A549 (cell line): ENCODE measurements at regions not wholly inside any gene's neighbourhood (a gene's known extent, or its start where the extent isn't known, plus 50 kb on each side); places are given as distances from the start of the nearest gene placed in this dataset.

ENCODE experiments used
- ATAC-seq, 2 experiments: fragments of 200-7000 bp in 1 of 2; fragments of >200 bp in 1 of 2; cut with Nextera tagmentation in 1 of 2; cut with Tn5 transposase in 1 of 2; 3 replicates each; pipeline versions ENCODE4 v1.8.0 to v1.9.1; 2018 to 2020; ENCODE audit warnings: mild to moderate bottlenecking in 1 of 2, moderate library complexity in 1 of 2
- CTCF ChIA-PET: fragments of 300-600 bp; sonication (Branson Sonifier 250); formaldehyde crosslinking; extraction: SDS; loops from one replicate; lab custom pipeline; 2021; ENCODE audit warnings: antibody characterized with exemption, inconsistent platforms; lab: Yijun Ruan, JAX
- POLR2A ChIA-PET: fragments of 350-600 bp; formaldehyde crosslinking; extraction: SDS; loops from one replicate; lab custom pipeline; 2021; ENCODE audit warnings: antibody characterized with exemption, inconsistent platforms; lab: Yijun Ruan, JAX
- DNase-seq, 2 experiments: peaks; one replicate each; pipeline versions ENCODE4 v3.0.0 to v3.0.0-alpha.2; 2011 to 2016; ENCODE audit warnings: low read depth in 1 of 2, low spot score in 1 of 2
- FAIRE-seq: peaks from 2 replicates; lab custom pipeline; 2011; peaks lifted over from hg19 to GRCh38; lab: Jason Lieb, UNC
- H3K27ac ChIP-seq, 2 experiments: fragments of >200 bp; sonication (Bioruptor Twin); formaldehyde crosslinking; 3 replicates each; pipeline ENCODE4 v1.5.1; 2016 to 2017
- H3K4me1 ChIP-seq: fragments of >200 bp; sonication (Bioruptor Twin); formaldehyde crosslinking; 3 replicates; pipeline ENCODE4 v1.6.1; 2016
- H3K4me2 ChIP-seq: fragments of >200 bp; sonication (Bioruptor Twin); formaldehyde crosslinking; 3 replicates; pipeline ENCODE4 v1.6.1; 2016
- H3K4me3 ChIP-seq: fragments of >200 bp; sonication (Bioruptor Twin); formaldehyde crosslinking; 3 replicates; pipeline ENCODE4 v1.5.1; 2016
- H3K9me3 ChIP-seq: fragments of >200 bp; sonication (Bioruptor Twin); formaldehyde crosslinking; 3 replicates; pipeline ENCODE4 v1.6.1; 2016
- CEBPB ChIP-seq, 2 experiments: fragments of >200 bp in 1 of 2; sonication (Bioruptor Twin) in 1 of 2; formaldehyde crosslinking in 1 of 2; IDR thresholded peaks; 2 replicates each; pipeline ENCODE4 v1.6.1; 2012 to 2016
- CHD4 ChIP-seq: fragments of 200-600 bp; sonication (generic); IDR thresholded peaks from 2 replicates; pipeline ENCODE4 v1.6.1; 2016; ENCODE audit warnings: antibody characterized with exemption, mild to moderate bottlenecking, borderline replicate concordance
- E2F6 ChIP-seq: IDR thresholded peaks from 2 replicates; pipeline ENCODE4 v1.6.1; 2012; ENCODE audit warnings: low read depth, borderline replicate concordance
- EP300 ChIP-seq, 2 experiments: fragments of >200 bp; sonication (Bioruptor Twin); formaldehyde crosslinking; IDR thresholded peaks; 2 replicates in 1 of 2; 3 replicates in 1 of 2; pipeline ENCODE4 v1.6.1; 2016 to 2017
- ESRRA ChIP-seq: fragments of 150-350 bp; IDR thresholded peaks from 2 replicates; pipeline ENCODE4 v1.6.1; 2014; ENCODE audit warnings: mild to moderate bottlenecking, low read length, borderline replicate concordance
- FOSB ChIP-seq: fragments of 250-450 bp; sonication (Bioruptor Pico); IDR thresholded peaks from 2 replicates; pipeline ENCODE4 v1.5.0; 2020; ENCODE audit warnings: mild to moderate bottlenecking, moderate library complexity
- HDAC2 ChIP-seq: fragments of 200-600 bp; sonication (generic); IDR thresholded peaks from 2 replicates; pipeline ENCODE4 v1.6.1; 2016
- HOXB13 ChIP-seq: fragments of 250-450 bp; sonication (Bioruptor Pico); IDR thresholded peaks from 2 replicates; pipeline ENCODE4 v1.5.0; 2020; ENCODE audit warnings: low read depth, mild to moderate bottlenecking, moderate library complexity
- HOXB5 ChIP-seq: fragments of 250-450 bp; sonication (Bioruptor Pico); IDR thresholded peaks from 2 replicates; pipeline ENCODE4 v1.5.0; 2020; ENCODE audit warnings: mild to moderate bottlenecking, moderate library complexity
- KDM5A ChIP-seq: fragments of 200-600 bp; sonication (generic); IDR thresholded peaks from 2 replicates; pipeline ENCODE4 v1.6.1; 2016; ENCODE audit warnings: antibody characterized with exemption, mild to moderate bottlenecking
- MAFK ChIP-seq: fragments of 450-650 bp; IDR thresholded peaks from 2 replicates; pipeline ENCODE4 v1.6.1; 2014; ENCODE audit not compliant: partially characterized antibody
- PHF8 ChIP-seq: fragments of 200-600 bp; sonication (generic); IDR thresholded peaks from 2 replicates; pipeline ENCODE4 v1.6.1; 2016; ENCODE audit warnings: low read depth, mild to moderate bottlenecking, antibody characterized with exemption, moderate library complexity, borderline replicate concordance
- RFX5 ChIP-seq: fragments of 450-650 bp; IDR thresholded peaks from 2 replicates; pipeline ENCODE4 v1.7.1; 2014; ENCODE audit warnings: antibody characterized with exemption, mild to moderate bottlenecking, moderate library complexity
- TP53 ChIP-seq: fragments of 250-450 bp; sonication (Bioruptor Pico); IDR thresholded peaks from 2 replicates; pipeline ENCODE4 v1.5.0; 2021; ENCODE audit warnings: mild to moderate bottlenecking, moderate library complexity
- ZFP36 ChIP-seq: fragments of 450-650 bp; IDR thresholded peaks from 2 replicates; pipeline ENCODE4 v1.6.1; 2014; ENCODE audit warnings: borderline replicate concordance; ENCODE audit not compliant: partially characterized antibody
- ZSCAN20 ChIP-seq: fragments of 250-450 bp; sonication (Bioruptor Pico); IDR thresholded peaks from 2 replicates; pipeline ENCODE4 v1.8.0; 2022; ENCODE audit warnings: mild to moderate bottlenecking, moderate library complexity
- WGBS: methylation state at CpG from one replicate; pipeline ENCODE4 v1.1.6; 2017; ENCODE audit errors: missing lambda C conversion rate; 5-methylcytosine and 5-hydroxymethylcytosine counted together
- TF ChIP-seq, protein P1 (sequence below): IDR thresholded peaks from 2 replicates; pipeline ENCODE4 v1.6.1; 2012
- TF ChIP-seq, protein P2 (sequence below): fragments of 250-450 bp; sonication (Bioruptor Pico); IDR thresholded peaks from 2 replicates; pipeline ENCODE4 v1.5.0; 2021; ENCODE audit warnings: mild to moderate bottlenecking, moderate library complexity, borderline replicate concordance
- TF ChIP-seq, protein P3 (sequence below): fragments of 250-450 bp; sonication (Bioruptor Pico); IDR thresholded peaks from 2 replicates; pipeline ENCODE4 v1.5.0; 2020; ENCODE audit warnings: low read depth, mild to moderate bottlenecking, moderate library complexity

GRCh38 chr5:34600118-34600493 lies 56.0 kb upstream of the RAI14 start:
- 95% methylated on average over 4 of the region's 4 CpGs for WGBS
- ChIA-PET POLR2A (interaction anchor here (1.5 to 3.0 kb wide), 2 partner anchors 8 to 13 kb away, joined by 7 to 38 read pairs; no protein-coding TSS in a partner anchor), CTCF (interaction anchor here (1.0 to 3.2 kb wide), 3 partner anchors 77 to 298 kb away, joined by 3 to 10 read pairs (median 6); no protein-coding TSS in a partner anchor)
- DNase-seq (no peak), ATAC-seq (no peak), FAIRE-seq (no peak)
- no peaks in the 10 kb centered on the region for H3K9me3 ChIP-seq
- peaks cover 38% of the 10 kb centered on the region for H3K4me1 ChIP-seq
- H3K4me3 ChIP-seq, result no peak overlapping the region
- TF ChIP-seq CHD4 (no peak), MAFK (peak; percentile 83), HOXB13 (CRISPR knock-in tag) (no peak)
- peak overlapping the region; percentile 79 to 87; a peak in 5 of 6 replicates for H3K27ac ChIP-seq
- H3K4me2 ChIP-seq, result no peak overlapping the region

DNA sequence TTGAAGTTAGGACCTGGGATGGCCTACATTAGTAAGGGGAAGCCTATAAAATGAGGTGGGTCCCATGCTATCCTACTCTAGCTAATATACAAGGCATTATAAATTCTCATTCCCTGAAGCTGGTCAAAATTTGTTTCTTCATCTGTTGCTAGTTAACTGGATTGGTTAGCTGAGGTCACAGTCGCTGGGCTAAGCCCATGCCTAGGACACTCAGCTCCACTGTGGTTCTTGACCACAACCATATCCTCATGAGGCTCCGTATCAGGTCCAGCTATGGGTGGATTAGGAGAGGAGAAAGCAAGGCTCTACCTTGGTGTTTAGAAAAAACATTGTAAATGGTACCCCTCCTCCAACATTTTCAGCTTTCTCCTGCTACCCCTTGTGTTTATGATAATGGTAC lies 52.8 kb upstream of the RAI14 start:
- 85% methylated on average over 2 of the region's 2 CpGs for WGBS
- H3K4me2 ChIP-seq, result no peak overlapping the region
- no peak overlapping the region for H3K4me3 ChIP-seq
- FAIRE-seq, result no peak
- POLR2A ChIA-PET, result interaction anchor here (1.1 kb wide), 1 partner anchor 17 kb away, joined by 3 read pairs; no protein-coding TSS in a partner anchor
- peaks cover 36% of the 10 kb centered on the region for H3K4me1 ChIP-seq
- no peak for DNase-seq
- ATAC-seq, result no peak
- no peaks in the 10 kb centered on the region for H3K9me3 ChIP-seq
- CTCF ChIA-PET, result interaction anchor here (0.9 to 1.9 kb wide), 4 partner anchors 18 to 295 kb away, joined by 3 to 9 read pairs (median 3); no protein-coding TSS in a partner anchor
- H3K27ac ChIP-seq, result peak overlapping the region in 1 of 2 experiments; percentile 44; a peak in 1 of 6 replicates
- TF ChIP-seq HDAC2 (no peak), HOXB13 (CRISPR knock-in tag) (no peak), HOXB5 (CRISPR knock-in tag) (no peak), ZFP36 (no peak), ESRRA (no peak), KDM5A (no peak), TP53 (CRISPR knock-in tag) (no peak), RFX5 (no peak), FOSB (CRISPR knock-in tag) (no peak), EP300 (IDR thresholded peaks at IDR 0.05) (no peak), CEBPB (IDR thresholded peaks at IDR 0.05) (no peak), E2F6 (no peak), ZSCAN20 (no peak), PHF8 (no peak), MAFK (no peak)
- TF ChIP-seq, protein P1, sequence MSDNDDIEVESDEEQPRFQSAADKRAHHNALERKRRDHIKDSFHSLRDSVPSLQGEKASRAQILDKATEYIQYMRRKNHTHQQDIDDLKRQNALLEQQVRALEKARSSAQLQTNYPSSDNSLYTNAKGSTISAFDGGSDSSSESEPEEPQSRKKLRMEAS, result no peak
- TF ChIP-seq, protein P2, sequence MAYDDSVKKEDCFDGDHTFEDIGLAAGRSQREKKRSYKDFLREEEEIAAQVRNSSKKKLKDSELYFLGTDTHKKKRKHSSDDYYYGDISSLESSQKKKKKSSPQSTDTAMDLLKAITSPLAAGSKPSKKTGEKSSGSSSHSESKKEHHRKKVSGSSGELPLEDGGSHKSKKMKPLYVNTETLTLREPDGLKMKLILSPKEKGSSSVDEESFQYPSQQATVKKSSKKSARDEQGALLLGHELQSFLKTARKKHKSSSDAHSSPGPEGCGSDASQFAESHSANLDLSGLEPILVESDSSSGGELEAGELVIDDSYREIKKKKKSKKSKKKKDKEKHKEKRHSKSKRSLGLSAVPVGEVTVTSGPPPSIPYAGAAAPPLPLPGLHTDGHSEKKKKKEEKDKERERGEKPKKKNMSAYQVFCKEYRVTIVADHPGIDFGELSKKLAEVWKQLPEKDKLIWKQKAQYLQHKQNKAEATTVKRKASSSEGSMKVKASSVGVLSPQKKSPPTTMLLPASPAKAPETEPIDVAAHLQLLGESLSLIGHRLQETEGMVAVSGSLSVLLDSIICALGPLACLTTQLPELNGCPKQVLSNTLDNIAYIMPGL (CRISPR knock-in tag), result no peak

DNA sequence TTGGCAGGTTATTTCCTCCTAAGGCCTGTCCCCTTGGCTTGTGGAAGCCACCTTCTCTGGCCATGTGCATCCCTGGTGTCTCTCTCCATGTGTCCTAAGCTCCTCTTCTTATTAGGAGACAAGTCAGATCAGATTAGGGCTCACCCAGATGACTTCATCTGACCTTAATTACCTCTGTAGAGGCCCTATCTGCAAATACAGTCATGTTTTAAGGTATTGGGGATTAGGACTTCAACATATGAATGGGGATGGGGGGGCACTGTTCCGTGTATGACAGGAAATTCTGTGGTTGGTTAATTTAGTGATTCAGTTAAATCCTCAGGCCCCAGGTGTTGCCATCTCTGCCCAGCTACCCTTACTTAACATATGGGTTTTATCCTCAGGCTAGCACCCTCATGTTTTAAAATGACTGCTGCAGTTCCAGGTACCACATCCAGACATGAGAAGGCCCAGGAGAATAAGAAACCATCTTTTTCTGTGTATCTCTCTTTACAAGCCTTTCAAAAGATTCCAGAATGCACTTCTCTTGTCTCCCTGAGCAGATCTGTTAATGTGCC lies 51.9 kb upstream of the RAI14 start:
- Histone ChIP-seq H3K4me3 (no peak overlapping the region), H3K9me3 (no peaks in the 10 kb centered on the region), H3K4me1 (peaks cover 36% of the 10 kb centered on the region), H3K27ac (peak overlapping the region in 1 of 2 experiments; percentile 50; a peak in 3 of 6 replicates), H3K4me2 (no peak overlapping the region)
- ATAC-seq, result no peak
- FAIRE-seq, result no peak
- POLR2A ChIA-PET, result interaction anchor here (1.1 kb wide), 1 partner anchor 17 kb away, joined by 3 read pairs; no protein-coding TSS in a partner anchor
- DNase-seq, result no peak
- WGBS, result 87% methylated on average over 1 of the region's 1 CpG
- TF ChIP-seq, protein P3, sequence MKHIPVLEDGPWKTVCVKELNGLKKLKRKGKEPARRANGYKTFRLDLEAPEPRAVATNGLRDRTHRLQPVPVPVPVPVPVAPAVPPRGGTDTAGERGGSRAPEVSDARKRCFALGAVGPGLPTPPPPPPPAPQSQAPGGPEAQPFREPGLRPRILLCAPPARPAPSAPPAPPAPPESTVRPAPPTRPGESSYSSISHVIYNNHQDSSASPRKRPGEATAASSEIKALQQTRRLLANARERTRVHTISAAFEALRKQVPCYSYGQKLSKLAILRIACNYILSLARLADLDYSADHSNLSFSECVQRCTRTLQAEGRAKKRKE (CRISPR knock-in tag), result no peak
- no peak for TF ChIP-seq MAFK
- TF ChIP-seq, all 56 proteins: peak for 0
- CTCF ChIA-PET, result interaction anchor here (1.3 kb wide), 1 partner anchor 80 kb away, joined by 3 read pairs; no protein-coding TSS in a partner anchor
